ENCODE measurements at regions not wholly inside any gene's neighbourhood (a gene's known extent, or its start where the extent isn't known, plus 50 kb on each side); places are given as distances from the start of the nearest gene placed in this dataset.

DNA sequence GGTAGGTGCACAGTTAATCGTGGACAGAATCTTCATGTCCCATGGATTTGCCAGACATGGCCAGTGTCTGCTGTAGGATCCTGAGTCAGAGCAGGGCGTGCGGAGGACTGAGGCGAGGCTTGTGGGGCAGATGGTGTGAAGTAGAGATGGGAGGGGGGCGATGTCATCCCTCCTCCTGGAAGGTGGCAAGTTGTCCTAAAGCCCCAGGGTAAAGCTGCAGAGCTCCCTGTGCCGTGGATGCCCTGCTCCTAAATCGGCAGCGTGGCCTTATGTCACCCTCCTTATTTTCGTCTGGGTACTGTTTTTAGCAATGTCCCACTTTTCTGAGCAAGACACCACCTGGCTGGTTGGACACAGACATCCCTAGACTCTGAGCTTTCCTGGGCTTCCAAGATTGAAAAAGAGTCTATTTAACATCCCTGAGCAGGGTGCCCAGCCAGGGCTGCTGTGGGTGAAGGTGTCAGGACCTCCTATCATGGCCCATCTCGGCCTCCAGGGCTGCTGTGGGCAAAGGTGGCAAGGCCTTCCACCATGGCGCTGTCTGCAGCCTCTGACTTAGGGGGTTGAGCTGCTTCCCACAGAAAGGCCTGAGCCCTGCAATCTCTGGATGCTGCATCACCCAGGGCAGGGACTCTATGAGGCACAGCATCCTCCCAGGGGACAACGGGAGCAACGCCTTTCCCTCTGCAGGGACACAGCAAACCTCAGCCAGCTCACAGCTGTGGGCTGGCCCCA, 145.4 kb downstream of the TTLL2 start:
- TF ChIP-seq, protein P1, sequence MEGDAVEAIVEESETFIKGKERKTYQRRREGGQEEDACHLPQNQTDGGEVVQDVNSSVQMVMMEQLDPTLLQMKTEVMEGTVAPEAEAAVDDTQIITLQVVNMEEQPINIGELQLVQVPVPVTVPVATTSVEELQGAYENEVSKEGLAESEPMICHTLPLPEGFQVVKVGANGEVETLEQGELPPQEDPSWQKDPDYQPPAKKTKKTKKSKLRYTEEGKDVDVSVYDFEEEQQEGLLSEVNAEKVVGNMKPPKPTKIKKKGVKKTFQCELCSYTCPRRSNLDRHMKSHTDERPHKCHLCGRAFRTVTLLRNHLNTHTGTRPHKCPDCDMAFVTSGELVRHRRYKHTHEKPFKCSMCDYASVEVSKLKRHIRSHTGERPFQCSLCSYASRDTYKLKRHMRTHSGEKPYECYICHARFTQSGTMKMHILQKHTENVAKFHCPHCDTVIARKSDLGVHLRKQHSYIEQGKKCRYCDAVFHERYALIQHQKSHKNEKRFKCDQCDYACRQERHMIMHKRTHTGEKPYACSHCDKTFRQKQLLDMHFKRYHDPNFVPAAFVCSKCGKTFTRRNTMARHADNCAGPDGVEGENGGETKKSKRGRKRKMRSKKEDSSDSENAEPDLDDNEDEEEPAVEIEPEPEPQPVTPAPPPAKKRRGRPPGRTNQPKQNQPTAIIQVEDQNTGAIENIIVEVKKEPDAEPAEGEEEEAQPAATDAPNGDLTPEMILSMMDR (IDR thresholded peaks at IDR 0.05), result no peak
- TF ChIP-seq POLR2A (IDR thresholded peaks at IDR 0.05), result no peak
